ENCODE measurements at regions not wholly inside any gene's neighbourhood (a gene's known extent, or its start where the extent isn't known, plus 50 kb on each side); places are given as distances from the start of the nearest gene placed in this dataset.
"Not testable (repeated sequence)": the region's sequence is repeated elsewhere in the genome, so short reads cannot be mapped to it uniquely, and the experiment has no call there.

GRCh38 chr4:86511590-86511989 lies 82.5 kb upstream of the PTPN13 start:
- intact Hi-C loops (cut with DNase I), result no loop called here
- no peak for DNase-seq

GRCh38 chr4:86512631-86513030 lies 81.5 kb upstream of the PTPN13 start:
- DNase-seq, result no peak
- intact Hi-C loops (cut with DNase I), result no loop called here

- intact Hi-C loops (cut with DNase I), result not testable (repeated sequence)
Measured at GRCh38 chr4:86515963-86516362, 78.2 kb upstream of the PTPN13 start.

GRCh38 chr4:86521373-86521969 lies 72.6 kb upstream of the PTPN13 start:
- intact Hi-C loops (cut with DNase I), result loop anchor here (10.0 kb wide), 1 partner anchor 373 kb away; the partner anchor contains the start of gene C4orf36
- DNase-seq, result no peak

More at GRCh38 chr4:86515963-86516362, 78.2 kb upstream of the PTPN13 start:
- not testable (repeated sequence) for DNase-seq

GRCh38 chr4:86522349-86522748 lies 71.8 kb upstream of the PTPN13 start:
- no peak for DNase-seq
- intact Hi-C loops (cut with DNase I), result loop anchor here (10.0 kb wide), 1 partner anchor 372 kb away; the partner anchor contains the start of gene C4orf36

- intact Hi-C loops (cut with DNase I), result loop anchor here (10.0 kb wide), 1 partner anchor 371 kb away; the partner anchor contains the start of gene C4orf36
- DNase-seq, result no peak
Measured at GRCh38 chr4:86523333-86523732, 70.8 kb upstream of the PTPN13 start.

- intact Hi-C loops (cut with DNase I), result loop anchor here (10.0 kb wide), 1 partner anchor 367 kb away; the partner anchor contains the start of gene C4orf36
- not testable (repeated sequence) for DNase-seq
Measured at GRCh38 chr4:86527713-86528112, 66.4 kb upstream of the PTPN13 start.

GRCh38 chr4:86529436-86529835 lies 64.7 kb upstream of the PTPN13 start:
- intact Hi-C loops (cut with DNase I), result loop anchor here (10.0 kb wide), 1 partner anchor 365 kb away; the partner anchor contains the start of gene C4orf36
- no peak for DNase-seq

GRCh38 chr4:86530183-86530582 lies 63.9 kb upstream of the PTPN13 start:
- intact Hi-C loops (cut with DNase I), result no loop called here
- DNase-seq, result no peak

- intact Hi-C loops (cut with DNase I), result no loop called here
- DNase-seq, result no peak
Measured at GRCh38 chr4:86531440-86531839, 62.7 kb upstream of the PTPN13 start.

- DNase-seq, result no peak
- intact Hi-C loops (cut with DNase I), result no loop called here
Measured at GRCh38 chr4:86532851-86533250, 61.3 kb upstream of the PTPN13 start.

GRCh38 chr4:86536151-86536550 lies 58.0 kb upstream of the PTPN13 start:
- intact Hi-C loops (cut with DNase I), result no loop called here
- DNase-seq, result no peak

GRCh38 chr4:86542319-86543027 lies 51.6 kb upstream of the PTPN13 start:
- no peak for DNase-seq
- intact Hi-C loops (cut with DNase I), result no loop called here

GRCh38 chr4:86543080-86543479 lies 51.0 kb upstream of the PTPN13 start:
- no peak for DNase-seq
- intact Hi-C loops (cut with DNase I), result no loop called here

GRCh38 chr4:86543560-86544309 lies 50.4 kb upstream of the PTPN13 start:
- peak in 1 of 42 donors; percentile 9 for DNase-seq
- intact Hi-C loops (cut with DNase I), result no loop called here

GRCh38 chr4:86544310-86544966 lies 49.7 kb upstream of the PTPN13 start:
- intact Hi-C loops (cut with DNase I), result no loop called here
- no peak for DNase-seq

All from head of caudate nucleus (tissue), 42 donors.